ENCODE measurements at regions not wholly inside any gene's neighbourhood (a gene's known extent, or its start where the extent isn't known, plus 50 kb on each side); places are given as distances from the start of the nearest gene placed in this dataset.

- Histone ChIP-seq H3K4me3 (no peak overlapping the region), H3K9me2 (ENCODE audit: insufficient read depth) (no peaks in the 10 kb centered on the region), H3K4me2 (no peak overlapping the region), H3K9me3 (ENCODE audit: insufficient read depth, low read depth) (peaks cover 5% of the 10 kb centered on the region; the same call in 1 of the 2 replicates), H3K27ac (no peak overlapping the region), H3K36me3 (ENCODE audit: low read depth) (no peaks in the 10 kb centered on the region), H4K20me1 (ENCODE audit: insufficient read depth) (no peaks in the 10 kb centered on the region), H3K79me2 (ENCODE audit: low read depth) (no peaks in the 10 kb centered on the region), H3K27me3 (ENCODE audit: insufficient read depth, low read depth) (no peaks in the 10 kb centered on the region), H3F3A (ENCODE audit: insufficient read depth, low read depth) (peaks cover 10% of the 10 kb centered on the region; the same call in 1 of the 2 replicates), H3K4me1 (replicated peaks; ENCODE audit: insufficient read depth) (peaks cover 22% of the 10 kb centered on the region), H2AFZ (no peak overlapping the region)
- CTCF ChIA-PET = interaction anchor here (0.5 kb wide), 1 partner anchor 124 kb away, joined by 5 read pairs; no protein-coding TSS in a partner anchor
- TF ChIP-seq EZH2 (IDR thresholded peaks at IDR 0.05; ENCODE audit: low read depth) (no peak), CTCF (conservative IDR thresholded peaks at IDR 0.05) (no peak)
- intact Hi-C loops (cut with micrococcal nuclease; ENCODE audit: unreplicated experiment) = no loop called here
- BruUV-seq (replicated peaks) = no TSS peak
- no peak for DNase-seq
- POLR2A ChIA-PET (ENCODE audit: unreplicated experiment) = no interaction called here
Measured at GRCh38 chr12:79534029-79534867, 156.5 kb downstream of the PAWR start.

- H2AFZ ChIP-seq = no peak overlapping the region
- CTCF ChIA-PET = interaction anchor here (1.0 kb wide), 1 partner anchor 113 kb away, joined by 3 read pairs; no protein-coding TSS in a partner anchor
Measured at GRCh38 chr12:79532907-79533288, 157.9 kb downstream of the PAWR start.

GRCh38 chr12:79531518-79531917 is 159.2 kb downstream of the PAWR start:
- ChIA-PET POLR2A (ENCODE audit: unreplicated experiment) (no interaction called here), CTCF (interaction anchor here (0.5 kb wide), 1 partner anchor 207 kb away, joined by 8 read pairs; no protein-coding TSS in a partner anchor)
- Histone ChIP-seq H3K4me3 (no peak overlapping the region), H4K20me1 (ENCODE audit: insufficient read depth) (no peaks in the 10 kb centered on the region), H3K36me3 (ENCODE audit: low read depth) (no peaks in the 10 kb centered on the region), H3K9me3 (ENCODE audit: insufficient read depth, low read depth) (no peaks in the 10 kb centered on the region; the same call in 1 of the 2 replicates), H3K9me2 (ENCODE audit: insufficient read depth) (no peaks in the 10 kb centered on the region), H2AFZ (no peak overlapping the region), H3K4me2 (no peak overlapping the region), H3K4me1 (replicated peaks; ENCODE audit: insufficient read depth) (peaks cover 22% of the 10 kb centered on the region), H3F3A (ENCODE audit: insufficient read depth, low read depth) (peaks cover 10% of the 10 kb centered on the region; the same call in 1 of the 2 replicates), H3K27me3 (ENCODE audit: insufficient read depth, low read depth) (no peaks in the 10 kb centered on the region), H3K79me2 (ENCODE audit: low read depth) (no peaks in the 10 kb centered on the region), H3K27ac (no peak overlapping the region)
- TF ChIP-seq CTCF (conservative IDR thresholded peaks at IDR 0.05) (no peak), EZH2 (IDR thresholded peaks at IDR 0.05; ENCODE audit: low read depth) (no peak)
- DNase-seq = no peak
- intact Hi-C loops (cut with micrococcal nuclease; ENCODE audit: unreplicated experiment) = no loop called here
- BruUV-seq (replicated peaks) = no TSS peak

More at GRCh38 chr12:79532907-79533288, 157.9 kb downstream of the PAWR start:
- H4K20me1 ChIP-seq (ENCODE audit: insufficient read depth) = no peaks in the 10 kb centered on the region
- H3K9me3 ChIP-seq (ENCODE audit: insufficient read depth, low read depth) = peaks cover 5% of the 10 kb centered on the region; the same call in 1 of the 2 replicates
- peaks cover 22% of the 10 kb centered on the region for H3K4me1 ChIP-seq (replicated peaks; ENCODE audit: insufficient read depth)
- no TSS peak for BruUV-seq (replicated peaks)
- no peak overlapping the region for H3K4me3 ChIP-seq
- no peaks in the 10 kb centered on the region for H3K9me2 ChIP-seq (ENCODE audit: insufficient read depth)
- no peak for TF ChIP-seq CTCF (conservative IDR thresholded peaks at IDR 0.05)
- no peak for TF ChIP-seq EZH2 (IDR thresholded peaks at IDR 0.05; ENCODE audit: low read depth)
- intact Hi-C loops (cut with micrococcal nuclease; ENCODE audit: unreplicated experiment) = no loop called here
- no peak overlapping the region for H3K27ac ChIP-seq
- no peaks in the 10 kb centered on the region for H3K27me3 ChIP-seq (ENCODE audit: insufficient read depth, low read depth)
- POLR2A ChIA-PET (ENCODE audit: unreplicated experiment) = interaction anchor here (0.6 kb wide), 2 partner anchors 88 to 922 kb away, joined by 3 to 5 read pairs; no protein-coding TSS in a partner anchor
- H3K4me2 ChIP-seq = no peak overlapping the region
- peak in 1 of 2 experiments; percentile 65 for DNase-seq
- H3K36me3 ChIP-seq (ENCODE audit: low read depth) = no peaks in the 10 kb centered on the region
- H3K79me2 ChIP-seq (ENCODE audit: low read depth) = no peaks in the 10 kb centered on the region
- H3F3A ChIP-seq (ENCODE audit: insufficient read depth, low read depth) = peaks cover 10% of the 10 kb centered on the region; the same call in 1 of the 2 replicates

Measured in PC-9 (cell line).